Ishikawa (cell line): ENCODE measurements at regions not wholly inside any gene's neighbourhood (a gene's known extent, or its start where the extent isn't known, plus 50 kb on each side); places are given as distances from the start of the nearest gene placed in this dataset.

ENCODE experiments used
- CEBPB ChIP-seq: IDR thresholded peaks from 2 replicates; pipeline ENCODE4 v1.6.1; 2012
- CREB1 ChIP-seq: IDR thresholded peaks from 2 replicates; pipeline ENCODE4 v1.6.1; 2012; ENCODE audit warnings: low read depth
- EGR1 ChIP-seq: IDR thresholded peaks from 2 replicates; pipeline ENCODE4 v1.6.1; 2012
- EP300 ChIP-seq: IDR thresholded peaks from 2 replicates; pipeline ENCODE4 v1.6.1; 2012; ENCODE audit warnings: borderline replicate concordance
- FOXM1 ChIP-seq: IDR thresholded peaks from 2 replicates; pipeline ENCODE4 v1.6.1; 2012; ENCODE audit warnings: low read depth, borderline replicate concordance
- NFIC ChIP-seq: IDR thresholded peaks from 2 replicates; pipeline ENCODE4 v1.6.1; 2012
- RAD21 ChIP-seq: IDR thresholded peaks from 2 replicates; pipeline ENCODE4 v1.6.1; 2012; ENCODE audit warnings: low read depth
- TAF1 ChIP-seq: IDR thresholded peaks from 2 replicates; pipeline ENCODE4 v1.6.1; 2012; ENCODE audit warnings: low read depth, mild to moderate bottlenecking
- TCF12 ChIP-seq: IDR thresholded peaks from 2 replicates; pipeline ENCODE4 v1.6.1; 2012; ENCODE audit warnings: low read depth
- TEAD4 ChIP-seq: IDR thresholded peaks from 2 replicates; pipeline ENCODE4 v1.6.1; 2012
- YY1 ChIP-seq: IDR thresholded peaks from 2 replicates; pipeline ENCODE4 v1.6.1; 2012; ENCODE audit warnings: low read depth
- ZBTB7A ChIP-seq: IDR thresholded peaks from 2 replicates; pipeline ENCODE4 v1.6.1; 2012; ENCODE audit warnings: low read depth
- TF ChIP-seq, protein P1 (sequence below): IDR thresholded peaks from 2 replicates; pipeline ENCODE4 v1.6.1; 2012; ENCODE audit warnings: low read depth, mild to moderate bottlenecking
- TF ChIP-seq, protein P2 (sequence below): IDR thresholded peaks from 2 replicates; pipeline ENCODE4 v1.6.1; 2012
- TF ChIP-seq, protein P3 (sequence below): IDR thresholded peaks from 2 replicates; pipeline ENCODE4 v1.6.1; 2012

DNA sequence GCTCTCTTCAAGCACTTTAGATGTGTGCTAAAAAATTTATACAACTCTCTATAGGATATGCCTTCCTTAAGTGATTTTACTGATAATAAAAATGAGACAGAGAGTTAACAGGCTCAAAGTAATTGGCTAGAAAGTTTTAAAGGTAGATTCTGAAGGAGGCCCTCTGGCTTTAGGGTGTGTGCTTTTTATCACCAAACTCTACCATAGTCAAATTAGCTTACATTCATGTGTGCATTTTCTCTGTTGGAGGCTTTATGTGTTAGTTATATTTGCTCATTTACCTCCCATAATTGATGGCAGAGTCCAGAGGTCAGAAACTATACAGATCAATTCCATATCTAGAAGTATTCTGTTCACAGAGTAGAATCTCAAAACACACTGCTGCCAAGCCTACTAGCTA is 317.5 kb downstream of the JRKL start:
- no peak for TF ChIP-seq CEBPB
- no peak for TF ChIP-seq TCF12
- no peak for TF ChIP-seq YY1
- TF ChIP-seq TEAD4, result no peak
- TF ChIP-seq, protein P1, sequence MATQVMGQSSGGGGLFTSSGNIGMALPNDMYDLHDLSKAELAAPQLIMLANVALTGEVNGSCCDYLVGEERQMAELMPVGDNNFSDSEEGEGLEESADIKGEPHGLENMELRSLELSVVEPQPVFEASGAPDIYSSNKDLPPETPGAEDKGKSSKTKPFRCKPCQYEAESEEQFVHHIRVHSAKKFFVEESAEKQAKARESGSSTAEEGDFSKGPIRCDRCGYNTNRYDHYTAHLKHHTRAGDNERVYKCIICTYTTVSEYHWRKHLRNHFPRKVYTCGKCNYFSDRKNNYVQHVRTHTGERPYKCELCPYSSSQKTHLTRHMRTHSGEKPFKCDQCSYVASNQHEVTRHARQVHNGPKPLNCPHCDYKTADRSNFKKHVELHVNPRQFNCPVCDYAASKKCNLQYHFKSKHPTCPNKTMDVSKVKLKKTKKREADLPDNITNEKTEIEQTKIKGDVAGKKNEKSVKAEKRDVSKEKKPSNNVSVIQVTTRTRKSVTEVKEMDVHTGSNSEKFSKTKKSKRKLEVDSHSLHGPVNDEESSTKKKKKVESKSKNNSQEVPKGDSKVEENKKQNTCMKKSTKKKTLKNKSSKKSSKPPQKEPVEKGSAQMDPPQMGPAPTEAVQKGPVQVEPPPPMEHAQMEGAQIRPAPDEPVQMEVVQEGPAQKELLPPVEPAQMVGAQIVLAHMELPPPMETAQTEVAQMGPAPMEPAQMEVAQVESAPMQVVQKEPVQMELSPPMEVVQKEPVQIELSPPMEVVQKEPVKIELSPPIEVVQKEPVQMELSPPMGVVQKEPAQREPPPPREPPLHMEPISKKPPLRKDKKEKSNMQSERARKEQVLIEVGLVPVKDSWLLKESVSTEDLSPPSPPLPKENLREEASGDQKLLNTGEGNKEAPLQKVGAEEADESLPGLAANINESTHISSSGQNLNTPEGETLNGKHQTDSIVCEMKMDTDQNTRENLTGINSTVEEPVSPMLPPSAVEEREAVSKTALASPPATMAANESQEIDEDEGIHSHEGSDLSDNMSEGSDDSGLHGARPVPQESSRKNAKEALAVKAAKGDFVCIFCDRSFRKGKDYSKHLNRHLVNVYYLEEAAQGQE, result no peak
- TF ChIP-seq EGR1, result no peak
- TF ChIP-seq, protein P2, sequence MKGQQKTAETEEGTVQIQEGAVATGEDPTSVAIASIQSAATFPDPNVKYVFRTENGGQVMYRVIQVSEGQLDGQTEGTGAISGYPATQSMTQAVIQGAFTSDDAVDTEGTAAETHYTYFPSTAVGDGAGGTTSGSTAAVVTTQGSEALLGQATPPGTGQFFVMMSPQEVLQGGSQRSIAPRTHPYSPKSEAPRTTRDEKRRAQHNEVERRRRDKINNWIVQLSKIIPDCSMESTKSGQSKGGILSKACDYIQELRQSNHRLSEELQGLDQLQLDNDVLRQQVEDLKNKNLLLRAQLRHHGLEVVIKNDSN, result no peak
- TF ChIP-seq FOXM1, result no peak
- TF ChIP-seq ZBTB7A, result no peak
- TF ChIP-seq RAD21, result no peak
- TF ChIP-seq TAF1, result no peak
- TF ChIP-seq, protein P3, sequence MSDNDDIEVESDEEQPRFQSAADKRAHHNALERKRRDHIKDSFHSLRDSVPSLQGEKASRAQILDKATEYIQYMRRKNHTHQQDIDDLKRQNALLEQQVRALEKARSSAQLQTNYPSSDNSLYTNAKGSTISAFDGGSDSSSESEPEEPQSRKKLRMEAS, result no peak
- no peak for TF ChIP-seq CREB1
- TF ChIP-seq NFIC, result no peak
- no peak for TF ChIP-seq EP300

DNA sequence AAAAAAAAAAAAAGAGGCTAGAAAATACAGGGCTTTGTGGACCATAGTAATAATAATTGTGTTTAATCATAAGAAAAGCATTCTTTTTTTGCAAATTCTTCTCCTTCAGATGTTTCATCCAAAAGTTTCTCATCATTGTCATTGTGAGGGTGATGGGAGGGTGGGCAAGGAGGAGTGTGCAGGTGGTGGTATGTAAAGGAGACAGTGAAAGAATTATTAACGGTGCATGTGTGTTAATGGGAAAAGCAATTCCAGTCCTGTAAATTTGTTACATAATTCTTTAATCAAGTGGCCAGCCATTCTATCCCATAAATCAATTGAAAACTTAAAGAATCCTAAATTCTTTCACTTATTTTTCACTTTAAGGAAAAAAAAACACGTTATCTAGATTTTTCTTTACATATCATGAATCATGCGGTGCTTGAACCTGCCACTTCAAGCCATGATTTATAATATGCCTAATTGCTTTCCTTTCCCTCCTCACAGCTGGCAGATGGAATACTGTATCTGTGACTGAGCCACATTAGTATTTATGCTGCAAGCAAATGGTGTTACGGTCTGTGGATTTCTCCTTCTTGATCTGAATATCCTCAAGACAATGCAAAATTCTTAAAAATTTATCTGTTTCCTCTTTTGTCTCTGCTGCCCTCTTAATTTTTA is 318.5 kb downstream of the JRKL start:
- no peak for TF ChIP-seq ZBTB7A
- TF ChIP-seq CEBPB, result no peak
- TF ChIP-seq RAD21, result no peak
- TF ChIP-seq EGR1, result no peak
- no peak for TF ChIP-seq YY1
- TF ChIP-seq, protein P3, result no peak
- no peak for TF ChIP-seq EP300
- TF ChIP-seq FOXM1, result no peak
- no peak for TF ChIP-seq NFIC
- TF ChIP-seq, protein P2, result no peak
- TF ChIP-seq TAF1, result no peak
- no peak for TF ChIP-seq TCF12
- TF ChIP-seq, protein P1, result no peak
- no peak for TF ChIP-seq CREB1
- TF ChIP-seq TEAD4, result no peak

DNA sequence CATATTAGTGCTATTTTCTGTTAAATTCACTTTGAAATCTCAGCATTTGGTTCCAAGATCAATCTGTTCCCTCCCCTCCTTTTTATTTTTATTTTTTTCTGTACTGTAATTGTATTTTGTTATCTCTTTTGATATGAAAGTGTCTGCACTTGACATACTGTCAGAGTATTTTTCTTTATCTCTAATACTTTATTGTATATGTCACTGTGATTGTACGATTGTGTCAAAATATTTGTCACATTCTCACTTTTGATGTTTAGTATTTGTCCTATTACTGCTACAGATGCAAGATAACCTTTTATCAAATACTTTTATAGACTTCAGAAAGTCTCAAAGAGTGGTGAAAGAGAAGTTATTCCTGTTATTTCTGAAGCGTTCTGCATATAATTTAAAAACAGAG is 323.5 kb downstream of the JRKL start:
- TF ChIP-seq ZBTB7A (no peak), TCF12 (no peak), FOXM1 (no peak), TAF1 (no peak), NFIC (no peak), CEBPB (no peak), EP300 (no peak), CREB1 (no peak), TEAD4 (no peak)
- TF ChIP-seq, protein P3, result no peak
- TF ChIP-seq, protein P2, result no peak

DNA sequence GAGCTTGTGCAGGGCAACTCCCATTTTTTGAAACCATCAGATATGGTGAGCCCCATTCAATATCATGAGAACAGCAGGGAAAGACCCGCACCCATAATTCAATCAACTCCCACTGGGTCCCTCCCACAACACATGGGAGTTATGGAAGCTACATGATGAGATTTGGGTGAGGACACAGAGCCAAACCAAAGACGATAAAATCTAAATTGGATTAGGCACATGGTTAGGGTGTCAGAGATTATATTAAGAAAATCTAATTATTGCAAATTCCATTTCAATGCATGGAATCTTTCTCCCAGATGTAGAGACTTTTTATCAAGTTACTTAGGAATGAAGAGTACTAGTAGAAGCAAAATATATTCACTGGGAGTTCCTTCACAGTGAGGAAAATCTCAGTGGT is 324.9 kb downstream of the JRKL start:
- TF ChIP-seq, protein P2, result no peak
- TF ChIP-seq NFIC (no peak), CREB1 (no peak), TAF1 (no peak), EP300 (no peak), CEBPB (no peak), TCF12 (no peak), YY1 (no peak), RAD21 (no peak), TEAD4 (no peak), EGR1 (no peak)

DNA sequence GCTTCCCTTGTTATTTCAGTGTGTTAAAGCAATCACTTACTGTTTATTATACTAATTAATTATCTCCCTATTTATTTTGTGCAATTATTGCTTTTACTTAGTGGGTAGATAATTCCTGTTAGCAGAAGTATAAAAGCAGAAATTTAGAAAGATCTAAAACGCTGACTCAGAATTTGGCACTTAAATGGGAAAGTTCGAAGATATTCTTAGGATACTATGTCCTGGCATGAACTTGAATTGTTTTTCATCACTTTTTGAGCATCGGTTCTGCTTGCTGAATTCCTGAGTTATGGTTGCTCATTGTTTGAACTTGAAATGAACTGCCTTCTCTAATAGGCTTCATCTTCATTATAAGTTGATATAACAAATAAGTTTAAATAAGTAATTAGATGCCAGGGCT is 325.4 kb downstream of the JRKL start:
- TF ChIP-seq YY1, result no peak
- TF ChIP-seq NFIC, result no peak
- TF ChIP-seq FOXM1, result no peak
